Activated gamma-delta T cell (primary cell): ENCODE measurements at regions not wholly inside any gene's neighbourhood (a gene's known extent, or its start where the extent isn't known, plus 50 kb on each side); places are given as distances from the start of the nearest gene placed in this dataset.
"Not testable (repeated sequence)": the region's sequence is repeated elsewhere in the genome, so short reads cannot be mapped to it uniquely, and the experiment has no call there.

Experiments used
- DNase-seq: peaks from one replicate; lab custom pipeline; 2025; lab: John Stamatoyannopoulos, UW

GRCh38 chr9:27817747-27818146 lies 244.5 kb upstream of the C9orf72 start:
- no peak for DNase-seq

GRCh38 chr9:27818348-27818747 lies 245.1 kb upstream of the C9orf72 start:
- DNase-seq: no peak

GRCh38 chr9:27828908-27829307 lies 255.6 kb upstream of the C9orf72 start:
- DNase-seq: no peak

GRCh38 chr9:27829621-27830020 lies 256.3 kb upstream of the C9orf72 start:
- DNase-seq: no peak

GRCh38 chr9:27832108-27832507 lies 258.8 kb upstream of the C9orf72 start:
- not testable (repeated sequence) for DNase-seq

- no peak for DNase-seq
These were observed 262.0 kb upstream of the C9orf72 start for GRCh38 chr9:27835286-27835685.

- no peak for DNase-seq
These were observed 262.5 kb upstream of the C9orf72 start for GRCh38 chr9:27835746-27836145.

GRCh38 chr9:27836661-27837401 lies 263.6 kb upstream of the C9orf72 start:
- DNase-seq: no peak

- no peak for DNase-seq
These were observed 265.6 kb upstream of the C9orf72 start for GRCh38 chr9:27838876-27839275.

- not testable (repeated sequence) for DNase-seq
These were observed 266.5 kb upstream of the C9orf72 start for GRCh38 chr9:27839767-27840166.

- no peak for DNase-seq
These were observed 271.5 kb upstream of the C9orf72 start for GRCh38 chr9:27844797-27845196.

- no peak for DNase-seq
These were observed 274.1 kb upstream of the C9orf72 start for GRCh38 chr9:27847380-27847779.

GRCh38 chr9:27847818-27848217 lies 274.5 kb upstream of the C9orf72 start:
- no peak for DNase-seq

- no peak for DNase-seq
These were observed 275.0 kb upstream of the C9orf72 start for GRCh38 chr9:27848315-27848714.

GRCh38 chr9:27851858-27852257 lies 278.6 kb upstream of the C9orf72 start:
- no peak for DNase-seq

- DNase-seq: no peak
These were observed 280.2 kb upstream of the C9orf72 start for GRCh38 chr9:27853529-27853928.

- no peak for DNase-seq
These were observed 282.8 kb upstream of the C9orf72 start for GRCh38 chr9:27856054-27856453.

GRCh38 chr9:27856748-27857147 lies 283.5 kb upstream of the C9orf72 start:
- no peak for DNase-seq

- DNase-seq: no peak
These were observed 288.6 kb upstream of the C9orf72 start for GRCh38 chr9:27861887-27862286.

GRCh38 chr9:27864644-27865438 lies 291.6 kb upstream of the C9orf72 start:
- no peak for DNase-seq

- DNase-seq: no peak
These were observed 293.5 kb upstream of the C9orf72 start for GRCh38 chr9:27866741-27867140.

GRCh38 chr9:27870404-27870803 lies 297.1 kb upstream of the C9orf72 start:
- DNase-seq: no peak

- DNase-seq: no peak
These were observed 306.9 kb upstream of the C9orf72 start for GRCh38 chr9:27880156-27880555.
